Left ventricle myocardium inferior (tissue), 1 donor: ENCODE measurements at regions not wholly inside any gene's neighbourhood (a gene's known extent, or its start where the extent isn't known, plus 50 kb on each side); places are given as distances from the start of the nearest gene placed in this dataset.

Experiments
- DNase-seq: peaks from one replicate; pipeline ENCODE4 v3.0.0-alpha.2; 2020
- H3K27ac ChIP-seq: fragments of 200-600 bp; replicated peaks from 2 replicates; pipeline ENCODE4 v1.8.0; 2021
- H3K27me3 ChIP-seq: fragments of 200-600 bp; 2 replicates; pipeline ENCODE4 v1.8.0; 2021; ENCODE audit warnings: low read depth
- H3K36me3 ChIP-seq: fragments of 200-600 bp; 2 replicates; pipeline ENCODE4 v1.8.0; 2021
- H3K4me1 ChIP-seq: fragments of 200-600 bp; 2 replicates; pipeline ENCODE4 v1.8.0; 2021
- H3K4me3 ChIP-seq: fragments of 200-600 bp; 2 replicates; pipeline ENCODE4 v1.8.0; 2021; ENCODE audit warnings: mild to moderate bottlenecking, moderate library complexity
- H3K9me3 ChIP-seq: fragments of 200-600 bp; replicated peaks from 2 replicates; pipeline ENCODE4 v1.8.0; 2021
- CTCF ChIP-seq: fragments of 200-600 bp; IDR thresholded peaks from 2 replicates; pipeline ENCODE4 v1.8.0; 2021; ENCODE audit warnings: antibody characterized with exemption, mild to moderate bottlenecking, borderline replicate concordance
- intact Hi-C: fragments of 100-400 bp; cut with micrococcal nuclease; formaldehyde crosslinking; loops from one replicate; pipeline ENCODE4 v1.11.0; 2022
- donor health status: DM: no; HTN: yes; CAD: no; lungs with severe emphysema.

- intact Hi-C loops: no loop called here
- no peaks in the 10 kb centered on the region for H3K36me3 ChIP-seq
- no peaks in the 10 kb centered on the region for H3K9me3 ChIP-seq
- H3K4me1 ChIP-seq: no peaks in the 10 kb centered on the region
- no peak overlapping the region for H3K27ac ChIP-seq
- no peak for TF ChIP-seq CTCF
- H3K27me3 ChIP-seq: no peaks in the 10 kb centered on the region
- DNase-seq: no peak
- H3K4me3 ChIP-seq: no peak overlapping the region
These were observed 259.6 kb upstream of the KRR1 start for GRCh38 chr12:75771023-75771422.

GRCh38 chr12:75767957-75768356 is 256.5 kb upstream of the KRR1 start:
- Histone ChIP-seq H3K27me3 (no peaks in the 10 kb centered on the region), H3K4me1 (no peaks in the 10 kb centered on the region), H3K36me3 (no peaks in the 10 kb centered on the region), H3K4me3 (no peak overlapping the region), H3K27ac (no peak overlapping the region), H3K9me3 (no peaks in the 10 kb centered on the region)
- no peak for TF ChIP-seq CTCF
- no peak for DNase-seq
- intact Hi-C loops: no loop called here

GRCh38 chr12:75766263-75767160 is 255.1 kb upstream of the KRR1 start:
- no peaks in the 10 kb centered on the region for H3K27me3 ChIP-seq
- H3K4me1 ChIP-seq: no peaks in the 10 kb centered on the region
- no peak for TF ChIP-seq CTCF
- no peaks in the 10 kb centered on the region for H3K9me3 ChIP-seq
- no peaks in the 10 kb centered on the region for H3K36me3 ChIP-seq
- H3K4me3 ChIP-seq: no peak overlapping the region
- DNase-seq: no peak
- intact Hi-C loops: no loop called here
- H3K27ac ChIP-seq: no peak overlapping the region

GRCh38 chr12:75765170-75766059 is 254.0 kb upstream of the KRR1 start:
- TF ChIP-seq CTCF: no peak
- H3K27ac ChIP-seq: no peak overlapping the region
- intact Hi-C loops: no loop called here
- H3K27me3 ChIP-seq: no peaks in the 10 kb centered on the region
- no peaks in the 10 kb centered on the region for H3K4me1 ChIP-seq
- H3K4me3 ChIP-seq: no peak overlapping the region
- no peaks in the 10 kb centered on the region for H3K9me3 ChIP-seq
- no peak for DNase-seq
- no peaks in the 10 kb centered on the region for H3K36me3 ChIP-seq

GRCh38 chr12:75764091-75764841 is 252.9 kb upstream of the KRR1 start:
- H3K36me3 ChIP-seq: no peaks in the 10 kb centered on the region
- TF ChIP-seq CTCF: no peak
- no peaks in the 10 kb centered on the region for H3K9me3 ChIP-seq
- no peak for DNase-seq
- no peak overlapping the region for H3K4me3 ChIP-seq
- no peak overlapping the region for H3K27ac ChIP-seq
- intact Hi-C loops: no loop called here
- no peaks in the 10 kb centered on the region for H3K27me3 ChIP-seq
- H3K4me1 ChIP-seq: no peaks in the 10 kb centered on the region
